COR-L47 (cell line): ENCODE measurements at regions not wholly inside any gene's neighbourhood (a gene's known extent, or its start where the extent isn't known, plus 50 kb on each side); places are given as distances from the start of the nearest gene placed in this dataset.
A peak's percentile ranks its signal among the peaks of the same experiment; 100 is the strongest.
"Not testable (repeated sequence)": the region's sequence is repeated elsewhere in the genome, so short reads cannot be mapped to it uniquely, and the experiment has no call there.

Source experiments
- DNase-seq: peaks from one replicate; lab custom pipeline; 2025; lab: John Stamatoyannopoulos, UW

DNA sequence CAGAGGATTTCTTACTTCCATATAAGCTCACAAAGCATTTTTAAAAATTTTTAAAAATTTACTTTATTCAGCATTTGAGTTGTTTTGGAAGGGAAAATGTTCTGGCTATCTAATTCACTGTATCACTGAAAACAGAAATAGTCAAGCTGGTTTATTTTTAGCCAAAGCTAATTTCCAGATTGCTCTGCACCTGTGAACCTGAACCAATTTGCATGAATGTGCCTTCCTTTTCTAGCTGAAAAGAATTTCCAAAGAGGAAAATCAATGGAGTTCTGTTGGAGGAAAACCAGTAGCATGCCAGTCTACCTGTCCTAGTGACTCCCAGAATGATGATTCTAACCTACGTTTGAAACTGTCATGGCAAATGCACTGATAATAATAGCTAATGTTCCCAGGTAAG lies 134.2 kb upstream of the LIPC start:
- no peak for DNase-seq

DNA sequence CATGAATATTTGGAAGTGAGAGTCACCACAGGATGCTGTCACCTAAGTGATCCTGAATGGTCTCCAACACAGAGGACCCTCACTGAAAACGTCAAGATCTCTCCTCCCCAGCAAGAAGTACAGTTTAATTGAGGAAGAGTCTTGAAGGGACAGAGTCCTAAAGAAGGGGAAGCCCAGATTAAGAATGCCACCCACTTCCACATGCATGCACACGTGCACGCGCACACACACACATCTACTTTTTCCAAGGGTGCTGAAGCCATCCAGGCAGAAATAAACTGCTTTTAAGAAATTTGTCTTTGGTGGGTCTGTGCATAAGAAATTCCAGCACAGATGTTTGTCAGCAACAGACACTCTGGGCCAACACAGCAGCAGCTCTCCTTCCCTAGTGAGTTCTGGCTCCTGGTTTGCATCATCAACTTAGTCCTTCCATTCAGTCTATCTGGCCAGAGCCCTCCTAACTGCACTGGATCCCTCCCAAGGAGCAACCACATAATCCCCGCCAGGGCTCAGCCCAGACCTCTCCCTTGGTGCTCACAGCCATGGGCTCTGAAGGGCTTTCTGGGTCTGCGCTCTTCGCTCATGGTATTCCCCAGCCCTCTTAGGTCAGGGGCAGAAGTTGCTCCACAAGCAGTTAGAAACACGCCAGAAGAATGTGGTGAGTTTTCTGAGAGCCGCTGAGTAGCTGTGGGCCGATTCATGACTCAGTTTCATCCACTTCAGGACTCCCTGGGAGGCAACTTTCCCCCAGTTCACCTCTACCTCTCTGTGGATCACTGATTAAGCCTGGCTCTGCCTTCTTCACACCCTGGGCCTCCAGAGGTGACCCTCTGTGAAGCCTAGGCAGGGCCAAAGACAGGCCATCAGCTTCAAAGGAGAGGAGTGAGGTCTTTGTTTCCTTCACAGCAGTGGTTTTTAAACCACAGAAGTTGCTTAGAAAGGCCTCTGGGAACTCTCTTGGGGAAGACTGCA lies 132.6 kb upstream of the LIPC start:
- DNase-seq, result no peak

DNA sequence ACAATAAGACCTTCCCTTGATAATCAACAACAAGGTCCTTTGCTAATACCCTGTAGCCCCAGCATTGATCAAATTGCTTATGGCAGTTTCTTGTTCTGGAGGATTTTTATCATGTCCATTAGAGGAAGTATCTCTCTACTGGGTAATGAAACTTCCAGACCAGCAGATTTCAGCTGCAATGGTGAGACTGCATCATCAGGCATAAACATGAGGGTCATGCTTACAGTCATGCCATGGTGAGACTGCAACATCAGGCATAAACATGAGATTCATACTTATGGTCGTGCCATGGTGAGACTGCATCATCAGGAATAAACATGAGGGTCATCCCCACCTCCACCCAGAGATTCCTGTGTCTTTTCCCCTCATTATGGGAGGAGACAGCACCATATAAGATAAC lies 129.0 kb upstream of the LIPC start:
- no peak for DNase-seq

DNA sequence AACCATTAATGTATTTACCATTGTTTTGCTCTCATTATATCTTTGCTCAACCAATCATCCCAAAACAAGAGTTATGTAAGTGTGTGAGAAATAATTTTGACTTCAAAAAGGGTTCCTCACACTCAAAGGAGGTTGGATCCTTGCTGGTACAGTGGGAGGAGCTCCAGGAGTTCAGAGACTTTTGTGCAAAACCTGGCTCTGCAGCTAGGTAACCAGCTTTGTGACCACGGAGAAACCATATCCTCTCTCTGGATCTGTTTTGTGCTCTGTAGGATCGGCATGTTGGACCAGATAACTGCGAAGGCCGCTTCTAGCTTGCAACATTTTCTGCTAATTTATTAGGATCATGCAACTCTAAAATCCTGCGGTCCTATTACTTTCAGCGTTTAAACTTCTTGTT lies 128.6 kb upstream of the LIPC start:
- DNase-seq, result no peak

DNA sequence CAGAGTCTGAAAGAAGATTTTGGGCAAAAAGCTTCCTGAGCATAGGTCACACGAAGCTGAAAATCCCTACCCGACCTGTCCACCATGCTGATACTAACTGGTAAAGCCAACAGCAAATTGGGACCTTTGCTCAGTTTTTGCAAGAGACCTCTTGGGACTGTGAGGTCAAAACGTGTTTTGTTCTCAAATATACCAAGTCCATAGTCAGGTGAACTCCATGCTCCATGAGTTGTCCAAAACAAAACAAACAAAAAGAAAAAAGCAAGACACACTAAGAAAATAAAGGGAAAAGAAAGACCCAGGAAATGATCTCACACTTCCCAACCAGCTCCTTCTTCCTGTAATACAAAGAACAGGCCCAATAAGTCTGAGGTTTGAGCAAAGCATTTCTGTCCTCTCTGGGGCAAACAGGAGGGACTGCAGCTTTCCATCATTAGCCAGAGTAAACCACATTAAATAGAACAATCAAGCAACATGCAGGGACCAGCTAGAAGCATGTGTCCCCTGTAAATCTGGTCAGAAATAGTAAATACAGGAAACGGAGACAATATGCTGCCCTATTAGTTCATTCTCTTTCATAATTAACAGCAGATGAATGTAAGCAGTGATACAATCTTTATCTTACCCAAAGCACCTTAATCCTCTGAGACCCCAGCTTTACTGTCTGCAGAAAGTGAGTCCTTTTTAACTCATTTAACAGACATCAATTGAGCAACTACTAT lies 125.0 kb upstream of the LIPC start:
- peak; percentile 7 for DNase-seq

GRCh38 chr15:58307313-58307961 lies 124.4 kb upstream of the LIPC start:
- peak; percentile 1 for DNase-seq

DNA sequence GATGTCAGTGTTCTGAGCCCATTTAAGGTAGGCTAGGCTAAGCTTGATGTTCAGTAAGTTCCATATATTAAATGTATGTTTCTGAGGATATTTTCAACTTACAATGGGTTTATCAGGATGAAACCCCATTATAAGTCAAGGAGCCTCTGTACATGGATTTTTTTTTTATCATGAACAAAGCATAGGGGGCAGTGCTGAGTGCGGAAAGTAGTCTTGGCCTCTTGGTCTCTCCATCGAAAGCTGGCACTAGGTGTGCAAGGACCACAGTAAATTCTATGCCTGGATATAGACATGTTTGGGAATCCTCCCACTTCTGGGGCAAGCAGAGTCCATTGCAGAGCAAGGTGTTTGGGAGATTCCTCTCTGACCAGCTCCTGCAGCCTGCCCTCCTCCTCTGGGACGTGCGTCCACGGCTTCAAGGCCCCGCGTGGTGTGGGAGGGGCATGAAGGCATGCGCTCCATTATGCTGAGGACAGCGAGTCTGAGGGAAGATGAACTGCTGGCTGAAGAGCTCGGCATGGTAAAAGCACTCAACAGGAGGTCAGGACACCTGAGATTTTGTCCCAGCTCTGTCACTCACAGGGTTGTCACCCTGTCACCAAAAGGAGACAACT lies 122.9 kb upstream of the LIPC start:
- no peak for DNase-seq

DNA sequence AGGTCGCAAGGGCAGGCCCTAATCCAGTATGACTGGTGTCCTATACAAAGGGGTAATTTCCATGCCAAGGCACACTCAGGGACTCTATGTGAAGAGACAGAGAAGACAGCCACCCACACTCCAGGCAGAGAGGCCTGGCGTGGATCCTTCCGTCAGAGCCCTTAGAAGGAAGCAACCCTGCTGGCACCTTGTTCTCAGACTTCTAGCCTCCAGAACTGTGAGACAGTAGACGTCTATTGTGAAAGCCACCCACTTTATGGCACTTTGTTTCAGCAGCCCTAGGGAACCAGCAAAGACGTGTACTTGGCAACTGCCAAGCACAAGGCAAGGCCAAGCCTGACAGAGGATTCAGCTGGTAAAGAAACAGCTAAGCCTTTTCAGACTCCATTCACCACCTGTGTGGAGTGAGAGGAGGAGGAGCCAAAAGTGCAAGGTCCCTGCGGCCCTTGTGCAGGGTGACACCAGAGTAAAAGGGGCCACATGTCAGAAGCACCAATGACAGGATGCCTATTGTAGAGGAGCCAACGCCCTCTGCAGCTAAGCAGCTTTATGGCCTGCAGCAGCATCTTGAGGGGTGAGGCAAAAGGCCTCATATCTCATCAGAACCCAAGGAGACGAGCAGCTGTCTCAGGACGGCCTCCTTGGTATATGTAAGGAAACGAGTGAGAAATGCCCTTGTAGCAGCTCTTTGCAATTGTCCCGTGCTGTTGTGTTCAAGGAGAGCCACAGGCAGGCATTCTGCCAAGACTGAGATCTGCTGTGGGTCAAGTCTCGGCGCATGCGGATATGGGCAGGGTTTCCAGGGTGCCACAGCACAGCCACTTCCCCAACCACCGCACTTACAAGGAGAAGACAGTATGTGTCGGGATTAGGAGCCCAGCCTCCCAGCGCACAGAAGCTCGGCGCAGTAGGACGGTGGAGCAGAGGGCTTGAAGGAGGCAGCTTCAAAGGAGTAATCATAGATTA lies 121.5 kb upstream of the LIPC start:
- no peak for DNase-seq

- no peak for DNase-seq
Measured at GRCh38 chr15:58311556-58311955, 120.2 kb upstream of the LIPC start.

GRCh38 chr15:58312031-58312430 lies 119.8 kb upstream of the LIPC start:
- DNase-seq, result no peak

DNA sequence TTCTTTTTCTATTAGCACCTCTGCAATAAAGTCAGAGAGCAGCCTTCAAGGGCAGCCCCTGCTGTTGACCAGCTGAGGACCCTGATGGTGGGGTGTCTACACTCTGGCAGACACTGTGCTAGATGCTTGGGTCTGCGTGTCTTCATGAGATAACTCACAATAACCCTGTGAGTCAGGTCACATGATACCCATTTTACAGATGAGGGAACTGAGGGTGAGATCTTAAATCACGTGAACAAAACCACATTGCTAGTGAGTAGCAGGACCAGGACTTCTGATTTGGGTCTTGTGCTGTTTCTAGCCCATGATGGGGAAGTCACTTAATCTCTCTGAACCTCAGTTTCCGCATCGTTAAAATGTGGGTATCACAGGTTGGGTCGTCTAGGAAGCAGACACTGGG lies 118.5 kb upstream of the LIPC start:
- DNase-seq, result no peak

- no peak for DNase-seq
Measured at GRCh38 chr15:58313810-58314592, 117.8 kb upstream of the LIPC start.

GRCh38 chr15:58314593-58315216 lies 117.1 kb upstream of the LIPC start:
- no peak for DNase-seq

DNA sequence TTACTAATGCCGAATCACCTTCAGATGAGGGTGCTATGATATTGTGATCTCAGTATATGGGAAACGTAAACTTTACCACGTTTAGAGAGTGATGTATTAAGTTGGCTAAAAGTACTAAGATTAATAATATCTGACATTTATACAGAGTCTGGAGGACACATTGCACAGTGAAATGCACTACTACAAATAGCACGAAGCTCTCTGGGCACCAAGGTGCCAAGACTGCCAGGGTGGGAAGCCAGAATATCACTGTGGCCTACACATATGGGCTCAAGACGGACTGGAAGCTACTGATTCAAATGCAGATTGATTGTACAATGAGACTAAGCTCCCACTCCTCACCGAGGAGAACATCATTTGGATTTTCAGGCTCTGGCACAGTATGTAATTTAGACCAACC lies 113.3 kb upstream of the LIPC start:
- DNase-seq, result no peak

DNA sequence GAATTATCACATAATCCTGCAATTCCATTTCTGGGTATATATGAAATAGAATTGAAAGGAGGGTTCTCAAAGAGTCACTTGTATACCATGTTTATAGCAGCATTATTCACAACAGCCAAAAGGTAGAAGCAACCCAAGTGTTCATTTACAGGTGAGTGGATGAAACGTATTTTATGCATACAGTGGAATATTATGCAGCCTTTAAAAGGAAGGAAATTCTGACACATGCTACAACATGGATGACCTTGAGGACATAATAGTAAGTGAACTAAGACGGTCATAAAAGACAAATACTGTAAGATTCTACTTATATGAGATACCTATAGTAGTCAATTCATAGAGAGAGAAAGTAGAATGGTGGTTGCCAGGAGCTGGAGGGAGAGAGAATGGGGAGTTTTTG lies 110.8 kb upstream of the LIPC start:
- no peak for DNase-seq

GRCh38 chr15:58322253-58322652 lies 109.5 kb upstream of the LIPC start:
- no peak for DNase-seq

DNA sequence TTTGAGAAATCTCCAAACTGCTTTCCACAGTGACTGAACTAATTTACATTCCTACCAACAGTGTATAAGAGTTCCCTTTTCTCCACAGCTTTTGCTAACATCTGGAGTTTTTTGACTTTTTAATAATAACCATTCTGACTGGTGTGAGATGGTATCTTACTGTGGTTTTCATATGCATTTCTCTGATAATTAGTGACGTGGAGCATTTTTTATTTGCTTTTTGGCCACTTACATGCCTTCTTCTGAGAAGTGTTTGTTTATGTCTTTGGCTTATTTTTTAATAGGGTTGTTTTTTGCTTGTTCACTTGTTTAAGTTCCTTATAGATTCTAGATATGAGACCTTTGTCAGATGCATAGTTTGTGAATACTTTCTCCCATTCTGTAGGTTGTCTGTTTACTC lies 108.5 kb upstream of the LIPC start:
- DNase-seq, result not testable (repeated sequence)

DNA sequence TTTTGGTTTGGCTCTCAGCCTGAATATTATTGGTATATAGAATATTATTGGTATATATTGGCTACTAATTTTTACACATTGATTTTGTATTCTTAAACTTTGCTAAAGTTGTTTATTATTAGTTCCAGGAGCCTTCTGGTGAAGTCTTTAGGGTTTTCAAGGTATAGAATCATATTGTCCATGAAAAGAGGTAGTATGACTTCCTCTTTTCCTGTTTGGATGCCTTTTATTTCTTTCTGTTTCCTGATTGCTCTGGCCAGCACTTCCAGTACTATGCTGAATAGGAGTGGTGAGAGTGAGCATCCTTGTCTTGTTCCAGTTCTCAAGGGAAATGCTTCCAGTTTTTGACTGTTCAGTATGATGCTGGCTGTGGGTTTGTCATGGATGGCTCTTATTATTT lies 107.3 kb upstream of the LIPC start:
- DNase-seq, result no peak

DNA sequence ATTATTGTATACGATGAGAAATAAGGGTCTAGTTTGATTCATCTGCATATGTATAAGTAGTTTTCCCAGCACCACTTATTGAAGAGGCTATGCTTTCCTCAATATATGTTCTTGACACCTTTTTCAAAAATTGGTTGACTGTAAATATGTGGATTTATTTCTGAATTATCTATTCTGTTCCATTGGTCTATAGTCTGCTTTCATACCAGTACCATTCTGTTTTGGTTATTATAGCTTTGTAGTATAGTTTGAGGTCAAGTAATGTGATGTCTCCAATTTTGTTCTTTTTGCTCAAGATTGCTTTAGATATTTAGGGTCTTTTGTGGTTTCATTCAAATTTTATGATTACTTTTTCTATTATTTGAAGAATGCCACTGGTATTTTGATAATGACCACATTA lies 103.8 kb upstream of the LIPC start:
- DNase-seq, result no peak

DNA sequence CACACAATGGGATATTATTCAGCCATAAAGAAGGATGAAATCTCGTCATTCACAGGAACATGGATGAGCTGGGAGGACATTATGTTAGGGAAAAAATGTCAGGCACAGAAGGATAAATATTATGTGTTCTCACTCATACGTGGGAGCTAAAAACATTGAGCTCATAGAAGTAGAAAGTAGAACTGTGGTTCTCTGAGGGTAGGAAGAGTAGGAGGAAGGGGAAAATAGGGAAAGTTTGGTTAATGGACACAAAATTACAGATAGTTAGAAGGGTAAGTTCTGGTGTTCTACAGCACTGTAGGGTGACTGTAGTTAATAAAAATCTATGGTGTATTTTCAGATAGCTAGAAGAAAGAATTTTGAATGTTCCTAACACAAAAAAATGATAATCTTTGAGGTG lies 102.6 kb upstream of the LIPC start:
- no peak for DNase-seq
